ENCODE measurements at regions not wholly inside any gene's neighbourhood (a gene's known extent, or its start where the extent isn't known, plus 50 kb on each side); places are given as distances from the start of the nearest gene placed in this dataset.

DNA sequence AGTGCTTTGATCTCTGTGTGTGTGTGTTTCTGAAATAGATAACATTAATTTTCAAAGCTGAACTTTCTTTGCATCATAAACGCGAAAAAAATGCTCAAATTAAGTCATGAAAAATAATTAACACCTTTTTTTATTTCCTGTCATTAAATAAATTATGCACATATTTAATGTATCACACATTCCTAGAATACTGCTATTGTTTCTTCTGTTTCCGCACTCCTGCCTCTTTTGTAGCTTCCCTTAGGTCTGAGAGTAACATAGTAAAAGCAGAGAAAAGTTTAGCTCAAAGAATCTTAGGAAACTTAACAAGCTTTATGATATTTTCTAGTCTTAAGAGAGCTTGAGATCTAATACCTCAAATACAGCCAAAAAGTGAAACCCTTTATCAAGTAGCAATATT, 504.2 kb downstream of the JRKL start:
- TF ChIP-seq, protein P1, sequence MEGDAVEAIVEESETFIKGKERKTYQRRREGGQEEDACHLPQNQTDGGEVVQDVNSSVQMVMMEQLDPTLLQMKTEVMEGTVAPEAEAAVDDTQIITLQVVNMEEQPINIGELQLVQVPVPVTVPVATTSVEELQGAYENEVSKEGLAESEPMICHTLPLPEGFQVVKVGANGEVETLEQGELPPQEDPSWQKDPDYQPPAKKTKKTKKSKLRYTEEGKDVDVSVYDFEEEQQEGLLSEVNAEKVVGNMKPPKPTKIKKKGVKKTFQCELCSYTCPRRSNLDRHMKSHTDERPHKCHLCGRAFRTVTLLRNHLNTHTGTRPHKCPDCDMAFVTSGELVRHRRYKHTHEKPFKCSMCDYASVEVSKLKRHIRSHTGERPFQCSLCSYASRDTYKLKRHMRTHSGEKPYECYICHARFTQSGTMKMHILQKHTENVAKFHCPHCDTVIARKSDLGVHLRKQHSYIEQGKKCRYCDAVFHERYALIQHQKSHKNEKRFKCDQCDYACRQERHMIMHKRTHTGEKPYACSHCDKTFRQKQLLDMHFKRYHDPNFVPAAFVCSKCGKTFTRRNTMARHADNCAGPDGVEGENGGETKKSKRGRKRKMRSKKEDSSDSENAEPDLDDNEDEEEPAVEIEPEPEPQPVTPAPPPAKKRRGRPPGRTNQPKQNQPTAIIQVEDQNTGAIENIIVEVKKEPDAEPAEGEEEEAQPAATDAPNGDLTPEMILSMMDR (IDR thresholded peaks at IDR 0.05; ENCODE audit: low read depth, low read length) = no peak
- no peak overlapping the region for H3K4me3 ChIP-seq (replicated peaks in 1 of 2; ENCODE audit: low read depth in 2 of 2, low read length in 2 of 2)
- DNase-seq (ENCODE audit: low read depth in 2 of 2) = no peak

DNA sequence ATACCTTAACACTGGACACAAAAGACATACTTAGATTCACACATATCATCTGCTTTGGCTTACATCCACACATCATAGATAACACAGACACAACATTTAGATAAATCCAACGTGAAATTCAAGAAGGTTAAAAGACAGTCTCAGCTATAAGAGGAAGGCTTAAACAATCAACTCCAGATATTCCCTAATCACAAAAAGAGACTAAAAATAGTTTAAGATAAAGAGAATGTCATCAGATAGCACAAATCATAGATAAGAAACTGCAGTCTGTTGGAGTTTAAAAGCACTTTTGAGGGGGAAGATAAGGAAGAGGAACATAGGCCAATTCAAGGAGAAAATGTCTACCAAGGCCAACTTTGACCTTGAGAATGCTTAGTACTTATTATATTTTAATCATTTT, 504.8 kb downstream of the JRKL start:
- DNase-seq (ENCODE audit: low read depth in 2 of 2) = no peak
- TF ChIP-seq, protein P1 (IDR thresholded peaks at IDR 0.05; ENCODE audit: low read depth, low read length) = no peak
- H3K4me3 ChIP-seq (replicated peaks in 1 of 2; ENCODE audit: low read depth in 2 of 2, low read length in 2 of 2) = no peak overlapping the region

DNA sequence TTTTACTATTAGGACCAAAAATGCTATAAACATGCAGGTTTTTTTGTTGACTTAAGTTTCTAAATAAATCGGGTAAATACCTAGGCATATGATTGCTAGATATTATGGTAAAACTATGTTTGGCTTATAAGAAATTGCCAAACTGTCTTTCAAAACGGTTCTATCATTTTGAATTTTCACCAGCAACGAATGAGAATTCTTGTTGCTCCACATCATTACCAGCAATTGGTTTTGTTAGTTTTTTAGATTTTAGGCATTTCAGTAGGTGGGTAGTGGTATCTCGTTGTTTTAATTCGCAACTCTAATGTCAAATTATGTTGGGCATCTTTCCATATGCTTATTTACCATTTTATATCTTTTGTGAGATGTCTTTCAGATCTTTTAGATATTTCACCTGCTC, 510.2 kb downstream of the JRKL start:
- DNase-seq (ENCODE audit: low read depth in 2 of 2) = no peak
- H3K4me3 ChIP-seq (replicated peaks in 1 of 2; ENCODE audit: low read depth in 2 of 2, low read length in 2 of 2) = no peak overlapping the region
- TF ChIP-seq, protein P1 (IDR thresholded peaks at IDR 0.05; ENCODE audit: low read depth, low read length) = no peak

DNA sequence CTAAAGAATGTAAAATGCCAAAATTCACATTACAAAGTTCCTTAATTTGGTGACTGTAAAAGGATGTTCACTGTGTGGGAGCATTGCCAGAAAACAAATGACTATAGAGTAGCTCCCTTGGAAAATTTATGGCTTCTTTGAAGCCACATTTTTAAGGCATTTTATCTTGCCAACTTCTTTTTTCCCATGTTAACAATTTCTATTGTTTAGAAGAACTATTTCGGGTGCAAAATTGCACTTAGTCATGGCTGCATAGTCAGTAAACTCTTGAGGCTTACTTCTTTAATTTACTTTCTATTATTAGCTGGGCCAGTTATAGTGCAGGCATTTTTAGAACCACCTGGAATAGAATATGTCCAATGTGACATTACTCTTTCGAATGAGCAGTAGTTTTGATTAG, 515.3 kb downstream of the JRKL start:
- TF ChIP-seq, protein P1 (IDR thresholded peaks at IDR 0.05; ENCODE audit: low read depth, low read length) = no peak
- DNase-seq (ENCODE audit: low read depth in 2 of 2) = no peak
- H3K4me3 ChIP-seq (replicated peaks in 1 of 2; ENCODE audit: low read depth in 2 of 2, low read length in 2 of 2) = no peak overlapping the region

DNA sequence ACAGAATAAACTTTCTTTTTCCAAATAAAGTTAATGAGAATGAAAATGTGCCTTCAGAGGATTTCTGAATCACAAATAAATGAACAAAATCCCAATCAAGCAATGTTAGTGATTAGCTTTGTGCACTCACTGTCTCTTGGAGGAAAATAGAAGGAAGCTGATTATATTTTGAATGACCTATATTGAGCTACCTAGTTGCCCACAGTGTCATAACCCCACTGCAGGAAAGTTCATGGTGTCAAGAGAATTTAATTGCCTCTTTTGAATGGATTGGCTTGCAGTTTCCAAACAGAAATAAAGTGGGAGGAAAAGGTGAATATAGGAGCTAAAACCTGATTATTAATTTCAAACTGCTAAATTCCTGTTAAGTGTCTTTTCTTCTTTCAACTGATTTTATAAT, 515.9 kb downstream of the JRKL start:
- TF ChIP-seq, protein P1 (IDR thresholded peaks at IDR 0.05; ENCODE audit: low read depth, low read length) = no peak
- no peak overlapping the region for H3K4me3 ChIP-seq (replicated peaks in 1 of 2; ENCODE audit: low read depth in 2 of 2, low read length in 2 of 2)
- no peak for DNase-seq (ENCODE audit: low read depth in 2 of 2)

DNA sequence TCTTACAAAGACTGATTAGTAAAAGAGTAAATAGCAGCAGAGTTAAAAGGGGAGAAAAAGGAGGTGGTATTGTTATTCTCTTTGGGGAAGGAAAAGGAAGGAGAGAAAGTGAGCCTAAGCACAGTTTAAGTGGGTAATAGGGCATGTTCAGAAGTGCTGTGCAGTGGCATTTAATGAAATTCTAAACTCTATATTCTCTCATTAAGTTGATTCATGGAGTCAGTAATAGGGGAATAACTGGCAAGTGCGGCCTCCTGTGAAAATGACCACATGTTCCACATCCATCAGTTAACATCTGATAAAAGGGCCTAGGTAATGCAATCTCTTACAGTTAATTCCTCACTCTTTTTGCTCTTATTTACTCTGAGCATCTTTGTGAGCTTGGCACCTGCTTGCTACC, 516.7 kb downstream of the JRKL start:
- DNase-seq (ENCODE audit: low read depth in 2 of 2) = no peak
- no peak overlapping the region for H3K4me3 ChIP-seq (replicated peaks in 1 of 2; ENCODE audit: low read depth in 2 of 2, low read length in 2 of 2)
- TF ChIP-seq, protein P1 (IDR thresholded peaks at IDR 0.05; ENCODE audit: low read depth, low read length) = no peak

DNA sequence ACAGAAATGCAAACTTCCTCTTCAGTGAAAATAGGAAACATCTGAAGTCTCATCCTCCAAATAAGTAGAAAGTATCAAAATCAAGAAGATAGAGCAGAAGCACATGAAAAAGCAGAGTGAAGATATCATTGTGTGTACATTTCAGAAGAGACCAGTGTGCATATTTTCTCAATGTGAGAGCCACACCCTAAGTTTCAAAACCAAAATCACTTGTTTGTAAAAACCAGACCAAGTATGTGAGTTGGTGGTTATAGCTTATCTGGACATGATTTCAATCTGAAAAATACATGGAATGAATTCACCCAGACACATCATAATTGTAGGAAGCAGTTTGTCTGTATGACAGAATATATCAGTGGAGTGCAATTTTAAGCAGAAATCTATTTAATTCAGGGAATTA, 536.0 kb downstream of the JRKL start:
- H3K4me3 ChIP-seq (replicated peaks in 1 of 2; ENCODE audit: low read depth in 2 of 2, low read length in 2 of 2) = no peak overlapping the region
- no peak for DNase-seq (ENCODE audit: low read depth in 2 of 2)
- TF ChIP-seq, protein P1 (IDR thresholded peaks at IDR 0.05; ENCODE audit: low read depth, low read length) = no peak
